ENCODE measurements at regions not wholly inside any gene's neighbourhood (a gene's known extent, or its start where the extent isn't known, plus 50 kb on each side); places are given as distances from the start of the nearest gene placed in this dataset.

DNA sequence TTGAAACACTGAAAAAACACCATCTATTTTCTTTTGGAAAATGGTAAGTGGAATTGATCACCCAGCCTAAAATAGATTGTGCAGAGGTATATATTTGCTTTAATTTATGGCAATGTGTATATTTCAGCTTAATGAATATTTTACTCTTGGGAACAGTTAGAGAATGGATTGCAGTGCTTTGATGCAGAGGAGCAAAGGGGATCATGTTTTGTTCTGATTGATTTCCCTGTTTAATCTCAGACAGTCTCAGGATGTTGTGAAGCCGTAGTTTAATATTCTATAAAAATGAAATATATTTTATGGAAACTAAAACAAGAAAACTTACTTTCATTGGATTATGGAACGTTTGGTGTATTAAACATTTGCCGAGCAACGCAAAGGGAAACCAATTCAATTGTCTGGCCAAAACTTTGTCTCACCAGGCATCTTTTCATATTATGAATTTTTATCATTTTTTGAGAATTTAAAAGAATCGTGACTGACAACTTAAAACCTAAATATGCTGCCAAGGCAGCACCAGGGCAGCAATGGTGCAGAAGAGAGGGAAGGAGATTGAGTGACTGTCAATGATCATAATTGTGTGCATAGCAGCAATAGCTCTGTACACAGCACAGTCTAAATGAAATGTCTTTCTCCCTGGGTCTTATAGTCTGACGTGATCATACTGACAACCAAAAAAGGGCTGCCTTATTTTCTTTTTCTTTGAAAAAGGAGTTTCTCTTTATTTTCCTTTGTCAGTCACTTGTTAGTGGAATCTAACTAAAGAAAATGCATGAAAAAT lies 105.5 kb upstream of the EPHA7 start:
- CTCF ChIA-PET = no interaction called here
- no peak for DNase-seq (ENCODE audit: low read depth, low spot score)
- TF ChIP-seq, protein P1, sequence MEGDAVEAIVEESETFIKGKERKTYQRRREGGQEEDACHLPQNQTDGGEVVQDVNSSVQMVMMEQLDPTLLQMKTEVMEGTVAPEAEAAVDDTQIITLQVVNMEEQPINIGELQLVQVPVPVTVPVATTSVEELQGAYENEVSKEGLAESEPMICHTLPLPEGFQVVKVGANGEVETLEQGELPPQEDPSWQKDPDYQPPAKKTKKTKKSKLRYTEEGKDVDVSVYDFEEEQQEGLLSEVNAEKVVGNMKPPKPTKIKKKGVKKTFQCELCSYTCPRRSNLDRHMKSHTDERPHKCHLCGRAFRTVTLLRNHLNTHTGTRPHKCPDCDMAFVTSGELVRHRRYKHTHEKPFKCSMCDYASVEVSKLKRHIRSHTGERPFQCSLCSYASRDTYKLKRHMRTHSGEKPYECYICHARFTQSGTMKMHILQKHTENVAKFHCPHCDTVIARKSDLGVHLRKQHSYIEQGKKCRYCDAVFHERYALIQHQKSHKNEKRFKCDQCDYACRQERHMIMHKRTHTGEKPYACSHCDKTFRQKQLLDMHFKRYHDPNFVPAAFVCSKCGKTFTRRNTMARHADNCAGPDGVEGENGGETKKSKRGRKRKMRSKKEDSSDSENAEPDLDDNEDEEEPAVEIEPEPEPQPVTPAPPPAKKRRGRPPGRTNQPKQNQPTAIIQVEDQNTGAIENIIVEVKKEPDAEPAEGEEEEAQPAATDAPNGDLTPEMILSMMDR (IDR thresholded peaks at IDR 0.05; ENCODE audit: insufficient read depth, low read length, missing control alignments) = no peak
- H3K4me3 ChIP-seq (ENCODE audit: low read depth, low read length) = no peak overlapping the region
- POLR2A ChIA-PET = no interaction called here

- TF ChIP-seq, protein P1 (IDR thresholded peaks at IDR 0.05; ENCODE audit: insufficient read depth, low read length, missing control alignments) = no peak
- CTCF ChIA-PET = no interaction called here
- POLR2A ChIA-PET = interaction anchor here (0.6 kb wide), 1 partner anchor 11 kb away, joined by 3 read pairs; no protein-coding TSS in a partner anchor
- no peak for DNase-seq (ENCODE audit: low read depth, low spot score)
- H3K4me3 ChIP-seq (ENCODE audit: low read depth, low read length) = no peak overlapping the region
These were observed 104.0 kb upstream of the EPHA7 start for GRCh38 chr6:93523365-93523764.

- DNase-seq (ENCODE audit: low read depth, low spot score) = no peak
- POLR2A ChIA-PET = no interaction called here
- CTCF ChIA-PET = no interaction called here
- no peak overlapping the region for H3K4me3 ChIP-seq (ENCODE audit: low read depth, low read length)
- TF ChIP-seq, protein P1 (IDR thresholded peaks at IDR 0.05; ENCODE audit: insufficient read depth, low read length, missing control alignments) = no peak
These were observed 97.1 kb upstream of the EPHA7 start for GRCh38 chr6:93516441-93516840.

- POLR2A ChIA-PET = no interaction called here
- TF ChIP-seq, protein P1 (IDR thresholded peaks at IDR 0.05; ENCODE audit: insufficient read depth, low read length, missing control alignments) = no peak
- H3K4me3 ChIP-seq (ENCODE audit: low read depth, low read length) = no peak overlapping the region
- CTCF ChIA-PET = no interaction called here
- DNase-seq (ENCODE audit: low read depth, low spot score) = no peak
These were observed 96.4 kb upstream of the EPHA7 start for GRCh38 chr6:93515736-93516135.

DNA sequence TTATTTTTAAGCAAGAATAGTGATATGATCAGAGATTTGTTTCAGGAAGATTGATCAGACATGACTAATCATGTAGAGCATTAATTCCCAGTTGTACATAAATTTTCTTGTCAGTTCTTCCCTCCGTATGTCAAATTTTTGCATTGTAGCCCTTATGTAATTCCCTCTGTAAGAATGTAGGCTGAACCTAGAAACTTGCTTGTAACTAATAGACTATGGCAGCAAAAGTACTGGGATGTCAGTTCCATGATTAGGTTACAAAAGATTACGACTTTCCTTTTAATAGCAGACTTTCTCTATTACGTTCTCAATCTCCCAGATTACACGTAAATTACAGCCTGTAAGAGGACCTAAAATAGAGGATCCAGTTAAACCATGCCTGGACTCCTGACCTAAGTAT lies 79.4 kb upstream of the EPHA7 start:
- CTCF ChIA-PET = no interaction called here
- POLR2A ChIA-PET = no interaction called here
- TF ChIP-seq, protein P1 (IDR thresholded peaks at IDR 0.05; ENCODE audit: insufficient read depth, low read length, missing control alignments) = no peak
- no peak for DNase-seq (ENCODE audit: low read depth, low spot score)
- H3K4me3 ChIP-seq (ENCODE audit: low read depth, low read length) = no peak overlapping the region

- TF ChIP-seq, protein P1 (IDR thresholded peaks at IDR 0.05; ENCODE audit: insufficient read depth, low read length, missing control alignments) = no peak
- no peak for DNase-seq (ENCODE audit: low read depth, low spot score)
- POLR2A ChIA-PET = no interaction called here
- CTCF ChIA-PET = no interaction called here
- no peak overlapping the region for H3K4me3 ChIP-seq (ENCODE audit: low read depth, low read length)
These were observed 77.2 kb upstream of the EPHA7 start for GRCh38 chr6:93496548-93496947.
